ENCODE measurements at regions not wholly inside any gene's neighbourhood (a gene's known extent, or its start where the extent isn't known, plus 50 kb on each side); places are given as distances from the start of the nearest gene placed in this dataset.
"Not testable (repeated sequence)": the region's sequence is repeated elsewhere in the genome, so short reads cannot be mapped to it uniquely, and the experiment has no call there.

DNA sequence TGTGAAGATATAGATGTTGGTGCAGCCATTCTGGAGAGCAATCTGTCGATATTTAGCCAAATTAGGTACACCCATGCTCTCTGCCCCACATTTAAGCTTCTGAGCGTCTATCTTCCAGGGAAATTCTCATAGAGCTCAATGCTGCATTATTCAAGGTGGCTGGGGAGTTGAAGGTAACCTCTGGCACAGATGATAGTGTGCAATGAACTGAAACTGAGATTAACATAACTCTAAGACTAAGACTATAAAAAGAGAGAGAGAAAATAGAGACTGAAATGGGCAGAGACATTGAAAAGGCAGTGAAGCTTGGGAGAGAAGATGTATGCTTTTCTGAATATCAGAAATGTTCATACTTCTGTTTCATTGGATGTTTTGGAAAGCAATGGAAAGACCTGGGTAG lies 1197.0 kb upstream of the AUTS2 start:
- no peak for DNase-seq (ENCODE audit: low read depth in 3 of 3, low spot score in 2 of 3)

DNA sequence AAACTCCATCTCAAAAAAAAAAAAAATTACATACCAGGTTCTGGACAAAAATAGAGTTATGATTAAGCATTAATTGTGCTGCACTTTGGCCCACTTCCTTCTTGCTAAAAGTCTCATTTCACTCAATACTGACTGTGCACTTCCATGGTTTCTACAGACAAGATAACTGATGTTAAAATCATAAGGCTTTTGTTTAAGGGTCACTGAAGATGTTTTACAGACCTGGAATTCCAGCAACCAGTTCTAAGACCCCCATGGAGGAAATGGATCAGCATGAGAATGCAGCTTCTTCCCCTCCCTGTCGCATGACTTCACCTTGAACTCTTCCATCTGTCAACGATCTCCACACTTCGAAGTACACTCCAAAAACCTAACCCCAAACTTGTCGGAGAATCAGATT lies 1191.8 kb upstream of the AUTS2 start:
- no peak for DNase-seq (ENCODE audit: low read depth in 3 of 3, low spot score in 2 of 3)

GRCh38 chr7:68407460-68407859 lies 1190.8 kb upstream of the AUTS2 start:
- DNase-seq (ENCODE audit: low read depth in 3 of 3, low spot score in 2 of 3): no peak

DNA sequence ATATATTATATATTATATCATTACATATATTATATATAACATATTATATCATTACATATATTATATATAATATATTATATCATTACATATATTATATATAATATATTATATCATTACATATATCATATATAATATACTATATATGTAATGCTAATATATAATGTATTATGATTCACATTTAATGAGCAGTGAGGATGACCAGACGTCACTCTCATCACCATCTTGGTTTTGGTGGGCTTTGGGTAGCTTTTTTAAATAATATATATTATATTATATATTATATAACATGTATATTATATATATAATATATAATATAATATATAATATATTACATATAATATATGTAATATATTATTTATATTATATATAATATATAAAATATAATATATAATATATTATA lies 1189.4 kb upstream of the AUTS2 start:
- DNase-seq (ENCODE audit: low read depth in 3 of 3, low spot score in 2 of 3): no peak

DNA sequence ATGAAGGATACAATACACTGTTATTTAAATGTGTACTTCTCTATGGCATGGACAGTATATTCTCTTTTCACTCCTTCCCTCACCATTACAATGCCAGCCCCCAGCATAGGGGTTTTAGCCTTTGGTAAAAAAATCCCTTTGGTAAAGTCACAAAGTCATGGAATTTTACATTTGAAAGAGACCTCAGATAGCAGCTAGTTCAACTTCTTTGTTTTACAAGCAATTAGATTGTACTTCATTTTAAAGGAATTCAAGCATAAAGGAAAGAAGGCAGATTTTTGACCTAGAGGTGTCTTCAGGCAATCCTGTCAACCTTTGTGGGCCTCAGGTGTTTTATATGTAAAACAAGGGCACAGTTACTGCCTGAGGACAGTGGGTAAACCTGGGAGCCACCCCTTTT lies 1188.4 kb upstream of the AUTS2 start:
- no peak for DNase-seq (ENCODE audit: low read depth in 3 of 3, low spot score in 2 of 3)

GRCh38 chr7:68410693-68411092 lies 1187.6 kb upstream of the AUTS2 start:
- DNase-seq (ENCODE audit: low read depth in 3 of 3, low spot score in 2 of 3): not testable (repeated sequence)

DNA sequence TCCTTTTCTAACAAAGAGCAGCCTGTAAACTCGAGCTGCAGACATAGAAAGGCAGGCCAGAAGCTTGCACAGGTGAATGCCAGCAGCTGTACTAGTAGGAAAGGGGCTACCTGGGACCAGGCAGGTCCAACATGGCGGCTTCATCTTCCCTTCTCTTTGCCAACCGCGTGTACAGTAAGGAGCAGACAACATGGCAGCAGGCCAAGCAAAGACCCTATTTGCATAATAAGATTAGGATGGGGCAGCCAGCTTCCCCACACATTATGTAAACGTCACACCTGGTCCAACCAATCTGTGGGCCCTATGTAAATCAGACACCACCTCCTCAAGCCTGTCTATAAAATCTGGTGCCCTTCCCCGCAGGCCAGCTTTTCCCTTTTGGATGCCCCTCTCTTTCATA lies 1186.5 kb upstream of the AUTS2 start:
- no peak for DNase-seq (ENCODE audit: low read depth in 3 of 3, low spot score in 2 of 3)

DNA sequence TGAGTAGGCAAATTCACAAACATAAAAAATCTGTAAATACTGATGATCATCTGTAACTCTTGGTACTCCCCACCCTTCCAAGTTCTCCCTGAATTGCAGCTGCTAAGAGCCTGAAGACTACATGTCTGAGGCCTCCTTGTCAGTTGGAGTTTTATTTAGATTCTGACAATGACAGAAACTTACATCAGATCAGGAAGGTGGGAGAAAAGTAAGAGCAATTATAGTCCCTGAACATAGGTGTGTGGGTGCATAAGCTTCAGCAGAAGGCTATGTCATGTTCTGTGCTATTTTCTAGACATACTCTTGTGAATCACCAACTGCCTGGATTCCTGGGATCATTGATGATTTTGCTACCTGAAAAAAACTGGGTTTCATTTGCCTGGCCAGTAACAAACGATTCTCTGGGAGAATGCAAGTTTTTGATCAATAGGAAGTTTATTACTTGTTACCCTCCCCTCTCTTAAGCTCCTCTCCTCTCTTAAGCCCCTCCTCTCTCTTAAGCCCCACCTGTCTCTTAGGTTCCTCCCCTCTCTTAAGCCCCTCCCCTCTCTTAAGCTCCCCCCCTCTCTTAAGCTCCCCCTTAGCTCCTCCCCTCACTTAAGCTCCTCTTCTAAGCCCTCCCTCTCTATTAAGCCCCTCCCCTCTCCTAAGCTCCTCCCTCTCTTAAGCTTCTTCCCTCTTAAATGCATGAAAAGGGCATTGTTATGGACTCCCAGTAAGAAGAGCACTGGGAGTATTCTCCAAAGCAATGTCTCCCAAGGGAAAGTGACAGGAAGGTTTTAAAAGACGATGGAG lies 1183.4 kb upstream of the AUTS2 start:
- no peak for DNase-seq (ENCODE audit: low read depth in 3 of 3, low spot score in 2 of 3)

DNA sequence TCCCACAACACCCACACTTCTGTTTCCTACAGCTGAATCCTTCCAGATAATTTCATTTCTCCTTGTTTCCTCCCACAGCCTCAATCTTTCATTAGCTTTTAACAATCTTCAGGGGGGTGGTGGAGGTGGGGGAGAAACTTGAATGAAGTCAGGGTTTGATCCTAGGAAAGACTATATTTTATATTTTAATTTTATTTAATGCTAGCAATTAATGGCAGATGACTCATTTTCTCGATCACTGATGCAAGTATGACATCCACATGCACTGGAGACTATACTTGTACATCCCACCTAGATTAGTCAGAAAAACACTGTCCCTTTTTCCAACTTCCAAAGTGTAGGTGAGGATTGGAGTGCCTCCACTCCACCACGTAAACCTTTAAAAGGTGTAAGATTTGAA lies 1181.3 kb upstream of the AUTS2 start:
- no peak for DNase-seq (ENCODE audit: low read depth in 3 of 3, low spot score in 2 of 3)

DNA sequence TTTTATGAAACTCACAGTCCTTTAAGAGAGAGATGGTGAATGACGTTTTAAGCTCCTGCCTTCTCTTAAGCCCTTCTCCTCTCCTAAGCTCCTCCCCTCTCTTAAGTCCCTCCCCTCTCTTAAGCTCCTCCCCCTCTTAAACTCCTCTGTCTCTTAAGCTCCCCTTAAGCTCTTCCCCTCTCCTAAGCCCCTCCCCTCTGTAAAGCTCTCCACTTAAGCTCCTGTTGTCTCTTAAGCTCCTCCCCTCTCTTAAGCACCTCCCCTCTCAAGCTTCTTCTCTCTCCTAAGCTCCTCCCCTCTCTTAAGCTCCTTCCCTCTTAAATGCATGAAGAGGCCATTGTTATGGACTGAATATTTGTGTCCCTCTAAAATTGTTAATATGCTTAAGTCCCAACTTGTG lies 1180.6 kb upstream of the AUTS2 start:
- no peak for DNase-seq (ENCODE audit: low read depth in 3 of 3, low spot score in 2 of 3)

DNA sequence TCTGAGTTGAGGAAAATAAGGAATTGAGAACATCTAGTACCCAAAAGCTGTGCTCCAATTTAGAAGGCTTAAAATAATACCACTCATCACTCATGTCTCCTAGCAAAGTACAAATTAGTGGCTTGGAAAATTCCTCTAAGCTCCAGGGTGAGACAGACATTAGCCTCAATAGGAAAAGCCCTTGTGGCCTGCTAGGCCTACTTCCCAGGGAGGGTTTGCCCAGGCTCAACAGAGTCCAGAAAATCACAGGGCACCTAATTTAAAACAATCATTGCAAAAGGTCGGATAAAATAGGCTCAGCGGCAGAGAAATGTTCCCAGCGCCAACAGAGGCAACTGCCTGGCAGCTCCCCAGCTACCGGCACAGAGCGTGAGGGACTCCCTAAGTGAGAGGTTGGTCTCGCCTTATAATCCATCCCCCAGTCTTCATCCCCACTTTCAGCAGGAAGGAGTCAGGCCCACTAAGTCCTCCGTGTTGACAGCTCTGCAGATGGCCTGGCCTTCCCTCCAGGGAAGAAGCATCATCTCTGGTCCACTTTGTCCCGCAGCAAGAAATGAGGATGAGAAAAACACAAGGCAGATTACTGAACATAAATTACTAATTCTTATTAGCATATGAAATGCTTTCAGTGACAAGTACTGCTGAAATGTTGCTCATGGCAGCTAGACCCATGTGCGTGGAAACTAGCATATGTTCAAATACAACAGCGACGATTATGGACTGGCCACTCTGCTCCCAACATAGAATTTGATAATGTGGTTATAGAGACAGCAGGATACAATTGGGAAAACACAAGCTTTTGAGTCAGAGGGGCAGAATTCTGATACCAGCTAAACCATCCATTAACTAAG lies 1177.7 kb upstream of the AUTS2 start:
- DNase-seq (ENCODE audit: low read depth in 3 of 3, low spot score in 2 of 3): no peak

DNA sequence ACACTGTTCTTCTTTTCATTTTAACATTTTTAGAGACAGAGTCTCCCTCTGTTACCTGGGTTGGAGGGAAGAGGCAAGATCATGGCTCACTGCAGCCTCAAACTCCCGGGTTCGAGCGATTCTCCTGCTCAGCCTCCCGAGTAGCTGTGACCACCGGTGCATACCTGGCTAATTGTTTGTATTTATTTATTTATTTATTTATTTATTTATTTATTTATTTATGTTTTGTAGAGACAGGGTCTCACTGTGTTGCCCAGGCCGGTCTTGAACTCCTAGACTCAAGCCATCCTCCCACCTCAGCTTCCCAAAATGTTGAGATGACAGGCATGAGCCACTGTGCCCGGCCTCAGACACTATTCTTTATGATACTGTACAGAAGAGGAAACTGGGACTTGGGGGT lies 1176.6 kb upstream of the AUTS2 start:
- no peak for DNase-seq (ENCODE audit: low read depth in 3 of 3, low spot score in 2 of 3)

GRCh38 chr7:68422281-68422680 lies 1176.0 kb upstream of the AUTS2 start:
- DNase-seq (ENCODE audit: low read depth in 3 of 3, low spot score in 2 of 3): no peak

DNA sequence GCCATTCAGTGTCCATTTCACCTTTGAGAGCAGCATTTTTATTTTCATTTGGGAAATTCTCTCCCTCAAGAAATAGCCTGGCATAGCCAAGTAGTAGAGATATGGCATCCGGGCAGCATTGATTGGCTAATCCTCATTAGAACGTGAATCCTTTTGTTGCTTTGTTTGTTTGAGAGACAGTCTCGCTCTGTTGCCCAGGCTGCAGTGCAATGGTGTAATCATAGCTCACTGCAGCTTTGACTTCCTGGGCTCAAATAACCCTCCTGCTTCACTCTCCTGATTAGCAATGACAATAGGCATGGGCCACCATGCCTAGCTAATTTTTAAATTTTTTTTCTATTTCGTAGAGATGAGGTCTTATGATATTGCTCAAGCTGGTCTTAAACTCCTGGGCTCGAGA lies 1174.9 kb upstream of the AUTS2 start:
- DNase-seq (ENCODE audit: low read depth in 3 of 3, low spot score in 2 of 3): no peak

- no peak for DNase-seq (ENCODE audit: low read depth in 3 of 3, low spot score in 2 of 3)
Measured at GRCh38 chr7:68424658-68425297, 1173.5 kb upstream of the AUTS2 start.

DNA sequence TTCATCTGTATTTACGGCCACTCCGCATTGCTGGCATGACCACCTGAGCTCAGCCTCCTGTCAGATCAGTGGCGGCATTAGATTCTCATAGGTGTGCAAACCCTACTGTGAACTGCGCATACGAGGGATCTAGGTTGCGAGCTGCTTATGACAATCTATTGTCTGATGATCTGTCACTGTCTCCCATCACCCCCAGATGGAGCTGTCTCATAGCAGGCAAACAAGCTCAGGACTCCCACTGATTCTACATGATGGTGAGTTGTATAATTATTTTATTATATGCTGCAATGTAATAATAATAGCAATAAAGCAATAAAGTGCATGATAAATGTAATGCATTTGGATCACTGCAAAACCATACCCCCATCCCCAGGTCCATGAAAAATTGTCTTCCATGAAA lies 1172.9 kb upstream of the AUTS2 start:
- no peak for DNase-seq (ENCODE audit: low read depth in 3 of 3, low spot score in 2 of 3)

- DNase-seq (ENCODE audit: low read depth in 3 of 3, low spot score in 2 of 3): no peak
Measured at GRCh38 chr7:68429411-68430117, 1168.7 kb upstream of the AUTS2 start.

GRCh38 chr7:68432585-68432984 lies 1165.7 kb upstream of the AUTS2 start:
- DNase-seq (ENCODE audit: low read depth in 3 of 3, low spot score in 2 of 3): no peak

DNA sequence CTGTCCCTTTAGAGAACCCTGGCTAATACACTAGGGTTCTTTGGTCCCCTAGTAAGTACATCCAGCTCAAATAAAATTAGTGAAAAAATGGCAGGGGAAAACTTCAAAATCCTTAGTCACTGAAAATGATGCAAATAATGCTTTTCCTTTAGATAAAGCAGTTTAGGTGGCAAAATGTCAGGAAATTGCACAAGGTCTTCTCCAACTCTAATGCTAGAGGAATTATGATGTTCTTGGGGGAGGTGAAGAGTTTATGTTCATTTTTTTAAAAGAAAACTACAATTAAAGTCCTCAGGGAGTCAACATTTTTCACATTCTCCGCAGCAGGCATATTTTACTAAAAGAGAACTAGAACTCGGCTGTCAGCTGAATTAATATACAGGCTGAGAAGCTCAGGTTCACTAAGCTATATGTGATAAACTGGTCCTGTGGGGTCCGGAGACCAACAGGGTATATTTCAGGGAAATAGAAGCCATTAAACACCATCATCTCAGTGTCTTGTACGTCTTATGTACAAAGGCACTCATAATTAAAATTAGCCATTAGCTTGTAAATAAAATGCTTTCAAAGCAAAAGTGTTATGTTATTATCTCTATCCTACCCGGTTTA lies 1164.7 kb upstream of the AUTS2 start:
- no peak for DNase-seq (ENCODE audit: low read depth in 3 of 3, low spot score in 2 of 3)

- DNase-seq (ENCODE audit: low read depth in 3 of 3, low spot score in 2 of 3): no peak
Measured at GRCh38 chr7:68434857-68435256, 1163.4 kb upstream of the AUTS2 start.

- no peak for DNase-seq (ENCODE audit: low read depth in 3 of 3, low spot score in 2 of 3)
Measured at GRCh38 chr7:68438016-68438415, 1160.3 kb upstream of the AUTS2 start.
